SK-N-MC (cell line): ENCODE measurements at regions not wholly inside any gene's neighbourhood (a gene's known extent, or its start where the extent isn't known, plus 50 kb on each side); places are given as distances from the start of the nearest gene placed in this dataset.
"Not testable (repeated sequence)": the region's sequence is repeated elsewhere in the genome, so short reads cannot be mapped to it uniquely, and the experiment has no call there.

Source experiments
- DNase-seq: peaks from one replicate; pipeline ENCODE4 v3.0.0-alpha.2; 2011; ENCODE audit warnings: low read depth, low spot score
- H3K27ac ChIP-seq: fragments of 200-600 bp; sonication (generic); 2 replicates; pipeline ENCODE4 v1.5.1; 2016; ENCODE audit warnings: mixed run types
- H3K36me3 ChIP-seq: fragments of 200-600 bp; sonication (generic); 2 replicates; pipeline ENCODE4 v1.6.1; 2017; ENCODE audit warnings: antibody characterized with exemption, low read length, mixed read lengths; ENCODE audit not compliant: insufficient read depth
- H3K4me3 ChIP-seq: fragments of 200-600 bp; sonication (generic); 2 replicates; pipeline ENCODE4 v1.5.1; 2016
- H3K9ac ChIP-seq: fragments of 200-600 bp; sonication (generic); 2 replicates; pipeline ENCODE4 v1.8.0; 2017; ENCODE audit warnings: mixed run types, mixed read lengths; ENCODE audit not compliant: insufficient read length
- H3K9me3 ChIP-seq: fragments of 200-600 bp; sonication (generic); 2 replicates; pipeline ENCODE4 v1.6.1; 2017; ENCODE audit warnings: low read depth, mild to moderate bottlenecking, antibody characterized with exemption, low read length, moderate library complexity, mixed read lengths
- EZH2 ChIP-seq: fragments of 200-600 bp; sonication (generic); IDR thresholded peaks from one replicate; pipeline ENCODE4 v1.6.1; 2017; ENCODE audit warnings: antibody characterized with exemption
- FOXP2 ChIP-seq: optimal IDR thresholded peaks from 2 replicates; pipeline ENCODE3; 2011; ENCODE audit warnings: mild to moderate bottlenecking, moderate library complexity; ENCODE audit not compliant: insufficient read depth; ENCODE audit errors: extremely low read length, control extremely low read depth
- POLR2AphosphoS5 ChIP-seq: IDR thresholded peaks from 2 replicates; pipeline ENCODE4 v1.6.1; 2012; ENCODE audit warnings: mild to moderate bottlenecking, low read depth, low read length, borderline replicate concordance

DNA sequence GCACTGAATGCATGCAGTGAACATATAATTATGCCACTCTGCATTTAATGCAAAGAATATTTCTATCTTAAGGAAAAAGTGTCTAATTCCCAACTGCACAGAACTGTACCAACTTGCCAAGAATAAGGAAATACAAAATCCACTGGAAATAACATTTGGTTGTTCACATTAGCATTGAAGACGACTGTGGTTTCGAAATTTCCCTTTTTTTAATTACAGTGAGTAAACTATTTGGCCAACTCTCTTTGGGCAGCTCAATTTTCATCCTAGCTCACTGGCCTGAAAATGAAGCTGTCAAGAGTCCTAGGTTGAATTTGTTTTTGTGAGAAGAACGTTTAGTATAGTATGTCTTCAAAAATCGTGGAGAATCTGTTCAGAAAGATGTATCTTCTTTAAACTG is 81.6 kb upstream of the MID1 start:
- Histone ChIP-seq H3K4me3 (no peak overlapping the region), H3K27ac (no peak overlapping the region), H3K9ac (no peak overlapping the region), H3K9me3 (no peaks in the 10 kb centered on the region), H3K36me3 (no peaks in the 10 kb centered on the region)
- no peak for TF ChIP-seq FOXP2
- no peak for TF ChIP-seq EZH2
- TF ChIP-seq POLR2AphosphoS5 = no peak
- DNase-seq = no peak

DNA sequence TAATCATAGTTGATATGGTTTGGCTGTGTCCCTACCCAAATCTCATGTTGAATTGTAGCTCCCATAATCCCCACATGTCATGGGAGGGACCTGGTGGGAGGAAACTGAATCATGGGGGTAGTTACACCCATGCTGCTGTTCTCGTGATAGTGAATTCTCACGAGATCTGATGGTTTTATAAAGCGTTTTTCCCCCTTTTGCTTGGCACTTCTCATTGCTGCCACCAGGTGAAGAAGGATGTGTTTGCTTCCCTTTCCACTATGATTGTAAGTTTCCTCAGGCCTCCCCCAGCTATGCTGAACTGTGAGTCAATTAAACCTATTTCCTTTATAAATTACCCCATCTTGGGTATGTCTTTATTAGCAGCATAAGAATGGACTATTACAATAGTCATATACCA is 86.0 kb upstream of the MID1 start:
- not testable (repeated sequence) for H3K4me3 ChIP-seq, H3K36me3 ChIP-seq, H3K9me3 ChIP-seq, H3K9ac ChIP-seq, DNase-seq, H3K27ac ChIP-seq

DNA sequence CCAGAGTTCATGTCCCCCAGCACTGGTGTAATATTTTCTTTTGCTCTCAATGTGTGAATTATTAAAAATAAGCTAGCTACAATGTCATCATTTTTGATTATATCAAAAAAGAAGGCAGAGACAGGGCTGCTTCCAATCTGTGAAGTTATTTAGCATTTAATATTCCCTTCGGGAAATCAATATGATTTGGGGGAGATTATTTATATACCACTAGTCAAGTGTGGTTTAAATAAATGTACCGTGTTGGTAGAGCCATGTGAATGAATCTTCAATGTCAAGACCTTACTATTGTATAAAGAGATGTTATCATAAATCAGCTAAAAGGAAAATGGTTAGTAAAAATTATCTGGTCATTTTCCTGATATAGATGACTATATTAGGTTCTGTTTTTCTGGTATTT is 87.4 kb upstream of the MID1 start:
- H3K27ac ChIP-seq = no peak overlapping the region
- TF ChIP-seq POLR2AphosphoS5 (no peak), FOXP2 (no peak), EZH2 (no peak)
- DNase-seq = no peak

DNA sequence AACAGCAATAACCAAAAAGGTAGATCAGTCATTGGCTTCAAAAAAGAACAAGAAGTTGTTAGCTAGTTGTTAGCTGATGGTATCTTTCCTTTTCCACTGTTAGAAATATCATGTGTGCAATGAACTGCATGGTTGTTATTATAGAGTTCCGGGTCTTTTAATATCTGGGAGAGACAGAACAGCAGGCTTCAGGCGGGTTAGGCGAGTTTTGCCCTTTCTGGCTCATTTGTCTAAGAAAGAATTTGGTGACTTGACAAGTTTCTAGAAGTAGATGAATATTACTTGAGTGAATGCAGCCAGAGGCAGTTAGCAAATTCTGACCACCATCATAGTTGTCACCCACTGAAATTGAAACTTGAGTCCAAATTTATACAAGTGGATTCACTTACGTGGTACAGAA is 88.9 kb upstream of the MID1 start:
- no peak overlapping the region for H3K9ac ChIP-seq
- no peaks in the 10 kb centered on the region for H3K36me3 ChIP-seq
- no peak for DNase-seq
- H3K27ac ChIP-seq = no peak overlapping the region
- TF ChIP-seq EZH2 = no peak
- no peak for TF ChIP-seq FOXP2
- no peak for TF ChIP-seq POLR2AphosphoS5
- no peaks in the 10 kb centered on the region for H3K9me3 ChIP-seq
- H3K4me3 ChIP-seq = no peak overlapping the region

More for the DNA sequence above, 87.4 kb upstream of the MID1 start:
- Histone ChIP-seq H3K9me3 (no peaks in the 10 kb centered on the region), H3K4me3 (no peak overlapping the region), H3K36me3 (no peaks in the 10 kb centered on the region), H3K9ac (no peak overlapping the region)

DNA sequence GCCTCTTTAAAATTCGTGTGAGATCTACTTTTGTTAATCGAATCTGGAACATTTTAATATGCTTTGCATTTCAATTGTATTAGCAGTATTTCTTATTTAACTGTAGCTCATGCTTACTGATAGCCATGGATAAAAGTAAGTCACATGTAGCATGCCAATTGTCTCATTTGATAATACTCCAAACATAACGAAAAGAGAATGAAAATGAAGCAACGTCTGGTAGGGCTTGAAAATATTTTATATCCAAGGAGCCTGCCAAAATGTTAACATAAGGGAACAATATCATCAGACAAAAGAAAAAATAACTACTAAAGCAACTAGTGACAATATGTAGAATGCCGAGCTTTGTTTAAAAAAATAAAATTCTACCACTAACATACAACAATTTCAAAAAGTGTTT is 94.1 kb upstream of the MID1 start:
- Histone ChIP-seq H3K36me3 (no peaks in the 10 kb centered on the region), H3K27ac (no peak overlapping the region), H3K9ac (no peak overlapping the region), H3K4me3 (no peak overlapping the region), H3K9me3 (no peaks in the 10 kb centered on the region)
- TF ChIP-seq POLR2AphosphoS5 (no peak), FOXP2 (no peak), EZH2 (no peak)
- DNase-seq = no peak

DNA sequence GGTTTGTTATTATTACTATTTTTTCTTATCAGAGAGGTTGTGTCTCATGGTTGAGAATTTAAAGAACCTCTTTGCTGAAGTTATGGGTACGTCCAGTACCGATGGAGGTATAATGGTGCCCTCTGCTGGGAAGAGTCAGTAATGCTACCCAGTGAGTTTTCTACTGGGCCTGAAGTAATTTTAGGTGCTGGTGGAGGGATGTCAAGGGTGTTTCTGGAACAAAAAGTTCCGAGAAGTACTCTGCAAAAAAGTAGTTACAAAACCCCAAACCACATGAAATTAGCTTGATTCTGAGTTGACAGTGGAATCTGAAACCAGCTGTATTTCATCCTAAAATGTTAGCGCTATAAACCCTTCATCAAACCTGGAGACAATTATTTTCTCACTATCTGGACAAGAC is 102.5 kb upstream of the MID1 start:
- no peak for DNase-seq
- no peak overlapping the region for H3K4me3 ChIP-seq
- no peaks in the 10 kb centered on the region for H3K9me3 ChIP-seq
- no peak overlapping the region for H3K9ac ChIP-seq
- no peak overlapping the region for H3K27ac ChIP-seq
- TF ChIP-seq POLR2AphosphoS5 (no peak), FOXP2 (no peak), EZH2 (no peak)
- H3K36me3 ChIP-seq = no peaks in the 10 kb centered on the region

DNA sequence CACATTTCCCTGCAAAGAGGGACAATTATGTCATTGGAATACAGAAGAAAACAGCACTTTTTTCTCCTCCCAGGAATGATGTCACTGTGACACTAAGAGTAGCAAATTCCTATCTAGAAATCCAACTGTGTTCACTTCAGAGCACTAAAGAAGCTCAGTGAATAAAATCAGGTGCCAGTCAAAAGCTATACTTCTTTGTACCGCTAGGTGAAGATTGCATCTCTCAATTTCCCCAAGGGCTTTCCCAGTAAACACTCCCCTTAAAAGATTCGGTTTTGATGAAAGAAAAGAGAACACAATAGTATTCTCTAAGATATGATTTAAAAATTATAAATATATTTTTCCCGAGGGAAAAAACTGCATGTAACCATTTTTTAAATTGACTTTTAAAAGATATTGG is 104.7 kb upstream of the MID1 start:
- H3K36me3 ChIP-seq = no peaks in the 10 kb centered on the region
- TF ChIP-seq FOXP2 (no peak), EZH2 (no peak), POLR2AphosphoS5 (no peak)
- no peak for DNase-seq
- no peaks in the 10 kb centered on the region for H3K9me3 ChIP-seq
- no peak overlapping the region for H3K4me3 ChIP-seq
- no peak overlapping the region for H3K27ac ChIP-seq
- H3K9ac ChIP-seq = no peak overlapping the region

DNA sequence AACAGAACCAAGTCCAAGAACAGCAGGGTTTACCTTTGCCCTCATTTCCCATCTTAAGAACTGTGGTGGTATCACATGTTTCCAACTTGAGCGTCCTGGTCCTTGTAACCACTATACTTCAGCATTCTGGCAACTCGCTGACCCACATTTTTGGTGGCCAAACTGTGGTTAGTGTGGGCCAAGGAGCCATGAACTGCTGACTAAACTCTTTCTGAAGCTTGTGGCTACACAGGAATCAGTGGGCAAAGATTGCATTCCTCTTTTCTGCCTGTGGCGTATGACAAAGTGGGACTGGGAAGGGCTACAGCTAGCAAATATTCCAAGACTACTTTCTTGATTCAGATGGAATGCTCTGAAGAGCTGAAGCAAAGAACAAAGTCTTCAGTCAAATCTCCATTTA is 106.3 kb upstream of the MID1 start:
- no peak overlapping the region for H3K9ac ChIP-seq
- H3K9me3 ChIP-seq = no peaks in the 10 kb centered on the region
- TF ChIP-seq FOXP2 = no peak
- no peak for TF ChIP-seq EZH2
- no peak for TF ChIP-seq POLR2AphosphoS5
- H3K27ac ChIP-seq = no peak overlapping the region
- no peak for DNase-seq
- no peak overlapping the region for H3K4me3 ChIP-seq
- no peaks in the 10 kb centered on the region for H3K36me3 ChIP-seq

DNA sequence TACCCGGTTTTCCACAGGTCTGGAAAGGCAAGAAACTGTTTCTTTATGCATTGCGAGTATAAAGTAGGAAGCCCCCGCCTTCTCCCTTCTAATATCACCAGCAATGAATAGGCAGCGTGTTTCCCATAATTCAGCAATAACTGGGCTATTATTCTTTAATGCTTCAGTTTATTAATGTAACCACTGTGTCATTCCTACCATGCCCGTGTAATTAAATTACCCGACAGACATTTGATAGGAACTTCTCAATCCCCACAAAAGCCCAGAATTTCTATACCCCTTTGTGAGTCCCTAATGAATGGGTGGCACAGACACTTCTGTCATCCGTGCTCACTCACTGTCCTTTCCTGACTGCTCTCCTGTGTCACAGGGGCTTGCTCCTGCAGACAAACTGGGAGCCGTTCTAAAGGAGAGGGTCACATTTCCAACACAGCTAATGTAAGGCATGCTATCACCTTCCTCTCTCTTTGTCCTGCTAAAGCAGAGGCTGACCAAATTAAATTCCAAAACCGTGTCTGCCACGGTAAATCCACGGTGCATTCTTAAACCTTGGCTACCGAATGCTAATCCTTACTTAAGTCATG is 108.5 kb upstream of the MID1 start:
- Histone ChIP-seq H3K27ac (no peak overlapping the region), H3K36me3 (no peaks in the 10 kb centered on the region), H3K9me3 (no peaks in the 10 kb centered on the region), H3K4me3 (no peak overlapping the region), H3K9ac (no peak overlapping the region)
- TF ChIP-seq FOXP2 = no peak
- TF ChIP-seq EZH2 = no peak
- TF ChIP-seq POLR2AphosphoS5 = no peak
- DNase-seq = no peak

DNA sequence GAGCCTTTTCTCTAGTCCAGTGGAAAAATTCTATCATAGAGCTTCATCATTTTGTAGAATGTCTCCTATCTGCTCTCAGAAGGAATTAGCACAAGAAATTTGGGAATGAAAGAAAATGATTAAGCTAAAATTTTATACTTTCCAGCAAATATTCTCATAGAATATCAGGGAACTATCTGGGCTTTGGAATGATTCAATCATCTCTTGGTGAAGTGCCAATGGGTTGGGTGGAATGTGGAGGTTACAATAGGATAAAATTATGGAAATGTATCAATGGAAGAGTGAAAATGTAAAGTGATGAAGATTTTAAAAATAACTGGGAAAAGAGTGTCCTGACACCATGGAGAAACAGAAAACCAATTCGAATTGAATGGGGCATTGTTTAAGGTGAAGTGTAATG is 119.0 kb upstream of the MID1 start:
- no peak for TF ChIP-seq EZH2
- no peak for TF ChIP-seq POLR2AphosphoS5
- no peak for TF ChIP-seq FOXP2

More for the DNA sequence above, 119.0 kb upstream of the MID1 start:
- H3K36me3 ChIP-seq = no peaks in the 10 kb centered on the region
- no peaks in the 10 kb centered on the region for H3K9me3 ChIP-seq
- no peak overlapping the region for H3K27ac ChIP-seq
- no peak for DNase-seq
- no peak overlapping the region for H3K4me3 ChIP-seq
- no peak overlapping the region for H3K9ac ChIP-seq
